ENCODE measurements at regions not wholly inside any gene's neighbourhood (a gene's known extent, or its start where the extent isn't known, plus 50 kb on each side); places are given as distances from the start of the nearest gene placed in this dataset.

DNA sequence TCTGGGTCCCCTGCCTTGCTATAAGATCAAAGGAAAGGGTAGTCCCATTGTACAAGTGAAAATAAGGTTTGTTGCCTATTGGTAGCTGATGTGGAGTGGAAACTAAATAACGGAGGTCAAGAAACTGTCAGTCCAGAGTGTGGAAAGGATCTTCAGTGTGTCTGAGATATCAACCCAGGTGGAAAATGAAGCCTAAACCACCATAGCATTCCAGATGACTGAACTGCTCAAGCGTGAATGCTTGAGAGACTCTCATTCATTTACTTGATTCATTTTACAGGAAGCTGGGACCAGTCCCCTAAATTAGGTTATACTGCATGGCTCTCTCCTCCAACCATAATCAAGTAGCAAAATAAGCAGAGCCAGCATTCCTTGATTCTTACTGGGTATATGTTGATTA lies 116.0 kb upstream of the SLC28A3 start:
- TF ChIP-seq YY1 (IDR thresholded peaks at IDR 0.05; ENCODE audit: insufficient read depth, insufficient read length) (no peak), ZNF274 (IDR thresholded peaks at IDR 0.05; ENCODE audit: low read depth, low read length) (no peak)

Measured in NT2/D1 (cell line).